LNCAP (cell line): ENCODE measurements at regions not wholly inside any gene's neighbourhood (a gene's known extent, or its start where the extent isn't known, plus 50 kb on each side); places are given as distances from the start of the nearest gene placed in this dataset.
A peak's percentile ranks its signal among the peaks of the same experiment; 100 is the strongest.

Source experiments
- TF ChIP-seq, protein P1 (sequence below): fragments of 450-650 bp; IDR thresholded peaks from 2 replicates; pipeline ENCODE4 v1.5.1; 2017; ENCODE audit warnings: mild to moderate bottlenecking

DNA sequence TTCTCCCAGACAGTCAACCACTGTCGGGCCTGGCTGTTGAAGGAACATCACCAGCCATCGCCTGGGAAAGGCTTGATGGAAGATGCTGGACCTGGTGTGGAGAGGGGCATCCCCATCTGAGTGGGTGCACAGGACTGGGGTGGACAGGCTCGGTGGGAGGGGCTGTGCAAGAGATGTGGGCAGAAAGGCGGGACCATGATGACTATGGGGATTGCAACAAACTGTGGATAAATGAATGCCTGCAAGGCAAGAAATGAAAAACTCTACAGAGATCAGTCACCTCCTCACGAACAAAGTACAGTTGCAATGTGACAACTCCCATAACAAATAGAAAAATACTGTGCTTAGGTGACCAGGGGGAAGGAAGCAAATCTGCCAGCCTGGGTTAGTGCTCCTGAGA lies 171.9 kb upstream of the GPR12 start:
- TF ChIP-seq, protein P1, sequence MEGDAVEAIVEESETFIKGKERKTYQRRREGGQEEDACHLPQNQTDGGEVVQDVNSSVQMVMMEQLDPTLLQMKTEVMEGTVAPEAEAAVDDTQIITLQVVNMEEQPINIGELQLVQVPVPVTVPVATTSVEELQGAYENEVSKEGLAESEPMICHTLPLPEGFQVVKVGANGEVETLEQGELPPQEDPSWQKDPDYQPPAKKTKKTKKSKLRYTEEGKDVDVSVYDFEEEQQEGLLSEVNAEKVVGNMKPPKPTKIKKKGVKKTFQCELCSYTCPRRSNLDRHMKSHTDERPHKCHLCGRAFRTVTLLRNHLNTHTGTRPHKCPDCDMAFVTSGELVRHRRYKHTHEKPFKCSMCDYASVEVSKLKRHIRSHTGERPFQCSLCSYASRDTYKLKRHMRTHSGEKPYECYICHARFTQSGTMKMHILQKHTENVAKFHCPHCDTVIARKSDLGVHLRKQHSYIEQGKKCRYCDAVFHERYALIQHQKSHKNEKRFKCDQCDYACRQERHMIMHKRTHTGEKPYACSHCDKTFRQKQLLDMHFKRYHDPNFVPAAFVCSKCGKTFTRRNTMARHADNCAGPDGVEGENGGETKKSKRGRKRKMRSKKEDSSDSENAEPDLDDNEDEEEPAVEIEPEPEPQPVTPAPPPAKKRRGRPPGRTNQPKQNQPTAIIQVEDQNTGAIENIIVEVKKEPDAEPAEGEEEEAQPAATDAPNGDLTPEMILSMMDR: no peak

DNA sequence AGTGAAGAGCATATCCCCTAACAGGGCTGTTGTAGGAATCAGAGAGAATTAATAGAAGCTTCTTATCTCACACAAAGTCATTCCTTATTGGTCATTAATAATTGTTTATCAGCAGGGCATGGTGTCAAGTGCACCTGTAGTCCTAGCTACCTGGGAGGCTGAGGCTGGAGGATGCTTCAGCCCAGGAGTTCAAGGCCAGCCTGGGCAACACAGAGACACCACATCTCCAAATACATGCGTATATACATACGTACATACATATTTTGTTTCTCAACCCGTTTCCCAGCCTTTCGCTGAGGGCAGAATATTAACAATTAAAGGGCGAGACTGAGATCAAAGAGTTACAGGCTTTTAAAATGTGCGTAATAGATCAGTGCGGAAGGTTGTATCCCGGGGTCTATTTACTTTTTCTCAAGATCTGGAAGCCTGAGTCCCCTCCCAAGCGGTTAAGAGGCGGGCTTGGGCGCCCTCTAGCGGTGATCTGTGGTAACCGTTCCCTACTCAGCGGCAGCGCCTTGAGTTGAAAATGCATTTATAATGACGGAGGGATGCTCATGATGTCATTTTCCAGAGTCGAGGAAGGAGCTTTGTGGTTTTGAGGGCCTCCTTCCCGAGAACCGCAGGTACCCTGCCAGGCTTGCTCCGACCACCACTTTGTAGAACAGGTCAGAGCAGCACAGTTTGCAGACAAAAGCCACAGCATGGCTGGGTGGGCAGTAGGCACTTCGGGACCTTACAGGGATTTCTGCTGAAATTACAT lies 169.6 kb upstream of the GPR12 start:
- TF ChIP-seq, protein P1: peak; percentile 88

DNA sequence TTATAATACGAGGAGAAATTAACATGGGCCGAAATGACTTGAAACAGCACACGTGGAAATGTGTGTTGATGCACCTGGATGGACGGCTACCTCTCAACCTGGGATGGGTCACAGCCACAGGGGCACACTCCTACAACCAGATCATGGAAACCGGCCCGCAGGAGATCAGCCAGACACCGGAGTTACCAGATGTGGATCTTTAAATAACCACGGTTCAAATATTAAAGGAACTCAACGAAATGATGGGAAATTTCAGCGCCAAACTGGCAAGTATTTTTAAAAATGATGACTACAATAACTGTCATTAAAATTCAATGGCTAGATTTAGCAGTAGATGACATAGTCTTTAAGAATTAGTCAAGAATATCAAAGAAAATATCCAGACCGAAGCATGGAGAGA lies 166.9 kb upstream of the GPR12 start:
- TF ChIP-seq, protein P1: no peak

DNA sequence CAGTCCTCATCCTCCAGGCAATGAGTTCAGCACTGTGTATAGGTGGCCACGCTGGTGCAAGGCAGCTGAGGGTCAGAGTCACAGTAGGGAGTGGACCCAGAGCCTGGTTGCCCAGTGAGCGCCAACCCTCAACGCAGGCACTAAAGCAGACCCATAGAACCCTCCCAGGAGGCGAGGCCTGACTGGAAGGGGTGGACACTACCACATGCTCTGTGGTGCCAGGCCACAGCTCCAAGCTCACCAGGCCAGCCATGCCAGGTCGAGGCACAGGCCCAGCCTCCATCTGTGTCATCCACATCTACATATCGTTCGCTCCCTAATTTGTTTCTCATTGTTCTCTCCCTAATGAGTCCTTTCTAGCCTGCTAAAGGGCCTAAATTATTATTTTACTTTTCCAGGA lies 165.8 kb upstream of the GPR12 start:
- TF ChIP-seq, protein P1: no peak

DNA sequence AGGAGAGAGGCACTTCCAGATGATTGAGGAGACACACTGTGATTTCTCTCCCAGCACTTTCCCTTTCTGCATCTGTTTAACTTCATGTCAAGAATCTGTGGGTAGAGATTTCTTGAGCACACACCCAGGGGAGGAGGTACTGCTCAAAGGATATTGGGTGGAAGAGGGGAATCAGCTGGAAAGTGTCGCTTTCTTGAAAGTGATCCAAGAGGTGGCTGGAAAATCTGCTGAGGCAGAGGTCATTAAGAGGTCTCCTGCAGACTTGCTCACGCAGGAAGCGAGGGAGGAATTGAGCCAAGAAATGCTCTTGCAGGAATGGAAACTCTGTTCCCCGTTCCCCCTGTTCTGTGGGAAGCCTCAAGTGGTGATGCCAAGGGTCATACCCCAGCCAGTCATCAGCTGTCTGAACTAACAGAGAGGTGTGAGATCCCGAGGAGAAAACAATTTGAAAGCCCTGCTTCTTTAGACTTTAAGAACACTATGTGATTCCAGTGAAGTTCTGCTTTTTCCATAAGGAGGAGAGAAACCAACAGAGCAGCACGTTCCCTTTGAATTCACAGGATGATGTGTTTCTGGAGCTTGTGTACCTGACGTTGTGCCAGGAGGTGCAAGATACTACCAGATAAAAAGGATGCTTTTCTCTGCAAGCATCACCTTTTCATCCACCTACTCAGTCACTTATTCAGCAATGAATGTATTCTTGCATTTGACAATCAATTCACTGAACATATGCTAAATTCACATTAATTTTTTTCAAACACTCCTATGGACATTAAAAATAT lies 163.4 kb upstream of the GPR12 start:
- TF ChIP-seq, protein P1: no peak

DNA sequence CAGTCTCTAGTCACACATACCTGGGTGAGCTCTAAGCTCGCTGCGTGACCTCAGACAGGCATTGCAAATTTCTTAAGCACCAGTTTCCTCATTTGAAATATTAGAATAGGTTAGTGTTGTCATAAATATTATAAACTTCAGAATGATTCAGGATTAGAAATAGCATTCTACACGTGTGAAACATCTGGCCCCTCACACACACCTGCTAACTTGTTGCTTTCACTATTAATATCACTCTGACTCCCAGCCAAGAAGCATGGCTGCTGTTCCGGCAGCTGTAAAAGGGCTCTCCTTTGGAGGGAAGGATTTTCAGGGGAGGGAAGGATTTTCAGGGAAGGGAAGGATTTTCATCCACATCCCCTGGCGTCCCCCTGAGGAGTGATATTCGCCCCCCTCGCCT lies 161.3 kb upstream of the GPR12 start:
- TF ChIP-seq, protein P1: no peak

DNA sequence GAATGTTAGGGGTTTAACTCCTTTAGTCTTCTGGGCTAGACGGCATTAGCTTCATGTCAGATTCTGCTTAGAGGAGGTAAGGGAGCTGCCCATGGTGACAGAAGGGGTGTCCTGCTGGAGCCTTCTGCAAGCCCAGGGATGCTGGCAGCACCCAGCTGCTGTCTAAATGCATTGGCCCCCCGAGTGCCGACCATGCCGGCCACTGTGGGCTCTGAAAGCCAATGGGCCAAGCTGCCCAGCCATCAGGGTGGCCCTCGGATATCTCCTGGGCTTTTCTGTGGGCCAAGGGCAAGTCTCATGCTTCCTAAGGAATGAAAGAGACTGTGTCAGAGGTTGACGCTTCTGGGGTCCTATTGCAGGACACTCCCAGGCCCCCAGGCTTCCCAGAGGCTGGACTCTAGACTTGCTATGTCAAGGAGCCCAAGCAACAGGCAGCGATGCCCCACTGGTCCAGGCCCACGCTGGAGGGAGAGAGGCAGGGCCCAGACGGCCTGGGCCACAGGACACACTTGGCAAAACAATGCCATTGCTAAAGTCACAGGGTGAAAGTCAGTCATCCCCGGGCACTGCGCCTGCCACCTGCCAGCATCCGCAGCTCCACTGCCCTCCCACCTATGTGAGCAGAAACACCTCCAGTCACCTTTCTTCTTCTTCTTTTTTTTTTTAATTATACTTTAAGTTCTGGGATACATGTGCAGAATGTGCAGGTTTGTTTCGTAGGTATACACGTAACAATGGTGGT lies 160.2 kb upstream of the GPR12 start:
- TF ChIP-seq, protein P1: no peak
